ENCODE measurements at regions not wholly inside any gene's neighbourhood (a gene's known extent, or its start where the extent isn't known, plus 50 kb on each side); places are given as distances from the start of the nearest gene placed in this dataset.

GRCh38 chr18:2466978-2467377 lies 104.3 kb downstream of the METTL4 start:
- DNase-seq = no peak

GRCh38 chr18:2468051-2468450 lies 103.3 kb downstream of the METTL4 start:
- DNase-seq = peak; percentile 8

DNA sequence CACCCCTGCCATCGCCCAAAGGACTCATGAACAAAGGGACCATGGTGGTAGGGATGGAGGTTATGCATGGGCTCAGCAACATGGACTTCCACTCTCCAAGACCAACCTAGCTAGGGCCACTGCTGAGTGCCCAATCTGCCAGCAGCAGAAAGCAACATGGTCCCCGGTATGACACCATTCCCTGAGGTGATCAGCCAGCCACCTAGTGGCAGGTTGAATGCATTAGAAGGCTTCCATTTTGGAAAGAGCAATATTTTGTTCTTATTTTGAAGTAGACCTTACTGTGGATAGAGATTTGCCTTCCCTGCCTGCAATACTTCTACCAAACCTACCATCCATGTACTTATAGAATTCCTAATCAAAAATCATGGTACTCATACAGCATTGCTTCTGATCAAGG lies 99.8 kb downstream of the METTL4 start:
- no peak for DNase-seq

DNA sequence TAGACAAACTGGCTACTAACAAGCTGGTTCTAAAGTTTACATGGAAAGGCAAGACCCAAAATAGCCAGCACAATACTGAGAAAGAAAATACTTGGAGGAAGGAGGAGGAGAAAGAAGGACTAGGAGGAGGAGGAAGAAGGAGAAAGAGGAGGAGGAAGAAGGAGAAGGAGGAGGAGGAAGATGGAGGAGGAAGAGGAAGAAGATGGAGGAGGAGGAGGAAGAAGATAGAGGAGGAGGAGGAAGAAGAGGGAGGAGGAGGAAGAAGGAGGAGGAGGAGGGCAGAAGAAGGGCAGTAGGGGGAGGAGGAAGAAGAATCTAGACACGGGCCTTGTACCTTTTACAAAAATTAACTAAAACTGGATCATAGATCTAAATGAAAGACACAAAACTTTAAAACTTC lies 92.6 kb downstream of the METTL4 start:
- DNase-seq = no peak

DNA sequence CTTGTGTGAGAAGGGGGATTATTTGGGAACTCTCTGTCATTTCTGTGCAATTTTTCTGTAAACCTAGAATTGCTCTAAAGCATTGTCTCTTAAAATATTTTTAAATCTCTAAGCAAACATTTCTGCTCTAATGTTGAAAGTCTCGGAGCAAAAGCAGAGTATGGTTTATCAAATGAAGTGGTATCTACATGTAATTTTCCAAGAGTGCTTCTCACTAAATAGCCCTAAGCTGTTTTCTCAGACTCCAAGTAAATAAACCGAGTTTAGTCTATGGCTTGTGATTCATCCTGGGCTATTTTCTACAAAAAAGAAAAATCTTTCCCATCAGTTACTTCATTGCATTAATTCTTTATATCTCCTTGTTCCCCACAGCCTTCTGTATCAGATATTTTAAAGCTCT lies 90.8 kb downstream of the METTL4 start:
- no peak for DNase-seq

- no peak for DNase-seq
These were observed 88.4 kb downstream of the METTL4 start for GRCh38 chr18:2482706-2483475.

DNA sequence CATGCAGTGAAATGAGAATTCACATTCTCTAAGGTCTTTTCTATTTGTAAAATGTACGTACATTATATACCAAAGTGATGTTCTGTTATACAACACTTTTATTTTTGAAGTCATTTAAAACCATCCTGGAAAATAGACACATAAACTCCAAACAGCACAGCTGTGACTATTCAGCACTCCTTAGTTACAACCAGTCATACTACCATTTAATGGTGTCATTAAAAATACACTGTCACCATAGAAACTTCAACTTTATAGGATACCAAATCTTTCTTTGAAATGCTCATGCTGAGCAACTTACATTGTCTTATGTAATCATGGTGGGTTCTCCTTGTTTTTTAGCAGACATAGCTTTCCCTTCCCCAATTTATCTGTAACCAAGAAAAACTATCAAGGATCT lies 85.3 kb downstream of the METTL4 start:
- no peak for DNase-seq

GRCh38 chr18:2486426-2486825 lies 84.9 kb downstream of the METTL4 start:
- DNase-seq = no peak
